Lung (tissue), 11 donors: ENCODE measurements at regions not wholly inside any gene's neighbourhood (a gene's known extent, or its start where the extent isn't known, plus 50 kb on each side); places are given as distances from the start of the nearest gene placed in this dataset.
A peak's percentile ranks its signal among the peaks of the same experiment; 100 is the strongest.

Experiments used
- ATAC-seq: fragments of 200-7000 bp; cut with Tn5 transposase; one replicate; pipeline ENCODE4 v1.9.1; 2020; ENCODE audit warnings: moderate number of reproducible peaks; ENCODE audit not compliant: insufficient read depth, low FRiP score
- DNase-seq, 3 donors: peaks; one replicate each; pipeline ENCODE4 v3.0.0-alpha.2; 2013 to 2017
- H3K27ac ChIP-seq, 2 donors: one replicate each; pipeline ENCODE4 v1.5.1; 2013; ENCODE audit warnings: mild to moderate bottlenecking in 2 of 2, moderate library complexity in 2 of 2, control low read depth in 1 of 2, inconsistent platforms in 1 of 2, low read depth in 1 of 2, low read length in 1 of 2
- H3K27me3 ChIP-seq, 3 donors: one replicate each; pipeline ENCODE4 v1.5.1; 2013; ENCODE audit warnings: low read length in 2 of 3; ENCODE audit not compliant: control insufficient read depth in 3 of 3, insufficient read depth in 3 of 3
- H3K36me3 ChIP-seq, 4 donors: one replicate each; pipeline ENCODE4 v1.5.1; 2013; ENCODE audit warnings: low read length in 4 of 4, mild to moderate bottlenecking in 1 of 4, moderate library complexity in 1 of 4; ENCODE audit not compliant: control insufficient read depth in 4 of 4, insufficient read depth in 4 of 4
- H3K4me1 ChIP-seq, 5 donors: one replicate each; pipeline ENCODE4 v1.5.1; 2013; ENCODE audit warnings: low read length in 5 of 5, mild to moderate bottlenecking in 2 of 5, moderate library complexity in 1 of 5; ENCODE audit not compliant: control insufficient read depth in 5 of 5, insufficient read depth in 5 of 5
- H3K4me3 ChIP-seq: one replicate; pipeline ENCODE4 v1.5.1; 2013; ENCODE audit warnings: mild to moderate bottlenecking, control low read depth, moderate library complexity
- H3K9ac ChIP-seq, 2 donors: one replicate each; pipeline ENCODE4 v1.5.1; 2013; ENCODE audit warnings: low read length in 2 of 2, control low read depth in 1 of 2; ENCODE audit not compliant: insufficient read depth in 1 of 2
- H3K9me3 ChIP-seq, 4 donors: one replicate each; pipeline ENCODE4 v1.5.1; 2013; ENCODE audit warnings: low read length in 3 of 4, mild to moderate bottlenecking in 1 of 4, moderate library complexity in 1 of 4; ENCODE audit not compliant: control insufficient read depth in 4 of 4, insufficient read depth in 3 of 4
- WGBS, 2 donors: extraction: QIAGEN DNeasy Blood & Tissue Kit; methylation state at CpG; one replicate each; pipeline ENCODE4 v1.1.7; 2013; 5-methylcytosine and 5-hydroxymethylcytosine counted together
- TF ChIP-seq, protein P1 (sequence below): IDR thresholded peaks from 2 replicates; pipeline ENCODE4 v1.5.1; 2012; ENCODE audit warnings: mild to moderate bottlenecking; ENCODE audit errors: control extremely low read depth, extremely low read depth
- donor health status: control.
- donor health status: control.
- donor health status: Bipolar disorder and iron deficiency.
- donor health status: healthy.
- donor health status: DM: yes; HTN: yes; CAD: no.

- TF ChIP-seq, protein P1, sequence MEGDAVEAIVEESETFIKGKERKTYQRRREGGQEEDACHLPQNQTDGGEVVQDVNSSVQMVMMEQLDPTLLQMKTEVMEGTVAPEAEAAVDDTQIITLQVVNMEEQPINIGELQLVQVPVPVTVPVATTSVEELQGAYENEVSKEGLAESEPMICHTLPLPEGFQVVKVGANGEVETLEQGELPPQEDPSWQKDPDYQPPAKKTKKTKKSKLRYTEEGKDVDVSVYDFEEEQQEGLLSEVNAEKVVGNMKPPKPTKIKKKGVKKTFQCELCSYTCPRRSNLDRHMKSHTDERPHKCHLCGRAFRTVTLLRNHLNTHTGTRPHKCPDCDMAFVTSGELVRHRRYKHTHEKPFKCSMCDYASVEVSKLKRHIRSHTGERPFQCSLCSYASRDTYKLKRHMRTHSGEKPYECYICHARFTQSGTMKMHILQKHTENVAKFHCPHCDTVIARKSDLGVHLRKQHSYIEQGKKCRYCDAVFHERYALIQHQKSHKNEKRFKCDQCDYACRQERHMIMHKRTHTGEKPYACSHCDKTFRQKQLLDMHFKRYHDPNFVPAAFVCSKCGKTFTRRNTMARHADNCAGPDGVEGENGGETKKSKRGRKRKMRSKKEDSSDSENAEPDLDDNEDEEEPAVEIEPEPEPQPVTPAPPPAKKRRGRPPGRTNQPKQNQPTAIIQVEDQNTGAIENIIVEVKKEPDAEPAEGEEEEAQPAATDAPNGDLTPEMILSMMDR, result no peak
- Histone ChIP-seq H3K27ac (no peak overlapping the region), H3K27me3 (no peaks in the 10 kb centered on the region), H3K9ac (no peak overlapping the region), H3K4me1 (no peaks in the 10 kb centered on the region), H3K9me3 (no peaks in the 10 kb centered on the region), H3K4me3 (no peak overlapping the region), H3K36me3 (no peaks in the 10 kb centered on the region)
- WGBS, 2 donors, result 35 to 54% methylated on average over 4 of the region's 4 CpGs
- ATAC-seq (no peak), DNase-seq (peak; percentile 21 to 62 (median 24))
These were observed 631.5 kb upstream of the PTBP2 start for GRCh38 chr1:96090134-96090533.

GRCh38 chr1:96095849-96096612, 625.6 kb upstream of the PTBP2 start:
- TF ChIP-seq, protein P1, result no peak

DNA sequence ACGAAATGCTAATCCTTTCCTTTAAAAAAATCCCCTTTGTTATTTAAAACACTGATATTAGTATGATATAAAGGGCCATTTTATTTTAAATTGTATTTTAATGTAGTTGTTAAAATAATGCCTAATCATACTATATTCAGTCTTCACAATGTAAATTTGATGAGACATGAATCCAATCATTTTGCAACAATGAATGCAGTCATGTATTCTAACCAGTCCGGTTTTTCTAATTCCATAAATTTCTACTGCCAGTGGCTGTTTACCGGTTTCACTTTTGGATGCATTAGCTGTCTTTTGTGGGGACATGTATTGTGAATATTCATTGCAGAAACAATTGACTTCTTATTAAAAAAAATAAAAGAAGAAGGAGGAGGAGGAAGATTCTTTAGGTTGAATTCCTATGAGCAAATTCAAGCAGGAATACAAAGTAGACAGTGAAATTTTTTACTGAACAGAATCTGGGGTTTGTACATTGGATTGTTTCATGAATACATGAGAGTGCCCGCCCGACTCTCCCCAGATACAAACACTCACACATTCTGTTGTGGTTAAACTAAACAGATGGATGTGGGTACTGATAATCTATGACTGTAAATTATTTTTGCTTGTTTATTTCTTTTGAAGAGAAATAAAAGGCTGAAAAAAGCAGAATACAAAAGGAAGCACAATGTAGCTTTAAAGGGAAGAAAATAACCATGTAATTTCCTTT, 624.8 kb upstream of the PTBP2 start:
- WGBS, 2 donors, result 76 to 79% methylated on average over 5 of the region's 5 CpGs
- no peak overlapping the region for H3K4me3 ChIP-seq
- TF ChIP-seq, protein P1, result no peak

More at GRCh38 chr1:96095849-96096612, 625.6 kb upstream of the PTBP2 start:
- Histone ChIP-seq H3K9ac (no peak overlapping the region), H3K4me1 (no peaks in the 10 kb centered on the region), H3K4me3 (no peak overlapping the region), H3K9me3 (no peaks in the 10 kb centered on the region), H3K27ac (no peak overlapping the region), H3K27me3 (no peaks in the 10 kb centered on the region), H3K36me3 (no peaks in the 10 kb centered on the region)
- ATAC-seq (no peak), DNase-seq (no peak)
- 80 to 85% methylated on average over 2 of the region's 2 CpGs for WGBS, 2 donors

More for the DNA sequence above, 624.8 kb upstream of the PTBP2 start:
- Histone ChIP-seq H3K27me3 (no peaks in the 10 kb centered on the region), H3K27ac (no peak overlapping the region), H3K9ac (no peak overlapping the region), H3K4me1 (no peaks in the 10 kb centered on the region), H3K36me3 (no peaks in the 10 kb centered on the region), H3K9me3 (no peaks in the 10 kb centered on the region)
- no peak for ATAC-seq
- no peak for DNase-seq
